ENCODE measurements at regions not wholly inside any gene's neighbourhood (a gene's known extent, or its start where the extent isn't known, plus 50 kb on each side); places are given as distances from the start of the nearest gene placed in this dataset.

GRCh38 chr1:866095-866494, 57.6 kb upstream of the SAMD11 start:
- no peak for TF ChIP-seq MAX (IDR thresholded peaks at IDR 0.05)
- TF ChIP-seq CTCF (IDR thresholded peaks at IDR 0.05; ENCODE audit: control extremely low read depth in 1 of 3, insufficient read depth in 1 of 3, low read depth in 1 of 3, low read length in 3 of 3), result no peak
- TF ChIP-seq SIRT6 (IDR thresholded peaks at IDR 0.05; ENCODE audit: low read length), result no peak
- TF ChIP-seq TAF1 (IDR thresholded peaks at IDR 0.05; ENCODE audit: low read depth, low read length), result no peak
- no peak for TF ChIP-seq GABPA (IDR thresholded peaks at IDR 0.05; ENCODE audit: borderline replicate concordance, insufficient read depth, low read length)
- no peak for TF ChIP-seq EZH2 (IDR thresholded peaks at IDR 0.05; ENCODE audit: low read depth, low read length, severe bottlenecking)

Data from H1 (cell line).